ENCODE measurements at regions not wholly inside any gene's neighbourhood (a gene's known extent, or its start where the extent isn't known, plus 50 kb on each side); places are given as distances from the start of the nearest gene placed in this dataset.

GRCh38 chr12:67450441-67450840, 181.3 kb downstream of the CAND1 start:
- DNase-seq = no peak
- Histone ChIP-seq H3K4me2 (no peak overlapping the region), H3K9me2 (ENCODE audit: insufficient read depth) (no peaks in the 10 kb centered on the region), H3F3A (ENCODE audit: insufficient read depth, low read depth) (no peaks in the 10 kb centered on the region), H3K4me3 (no peak overlapping the region), H3K79me2 (ENCODE audit: low read depth) (no peaks in the 10 kb centered on the region), H2AFZ (no peak overlapping the region), H3K9me3 (ENCODE audit: insufficient read depth, low read depth) (peaks cover 6% of the 10 kb centered on the region; the same call in 1 of the 2 replicates), H3K27me3 (ENCODE audit: insufficient read depth, low read depth) (no peaks in the 10 kb centered on the region), H4K20me1 (ENCODE audit: insufficient read depth) (no peaks in the 10 kb centered on the region), H3K27ac (no peak overlapping the region), H3K4me1 (replicated peaks; ENCODE audit: insufficient read depth) (no peaks in the 10 kb centered on the region), H3K36me3 (ENCODE audit: low read depth) (no peaks in the 10 kb centered on the region)
- TF ChIP-seq CTCF (conservative IDR thresholded peaks at IDR 0.05) (no peak), EZH2 (IDR thresholded peaks at IDR 0.05; ENCODE audit: low read depth) (no peak)
- intact Hi-C loops (cut with micrococcal nuclease; ENCODE audit: unreplicated experiment) = no loop called here
- POLR2A ChIA-PET (ENCODE audit: unreplicated experiment) = no interaction called here
- CTCF ChIA-PET = no interaction called here
- BruUV-seq (replicated peaks) = no TSS peak

GRCh38 chr12:67451206-67451605, 182.0 kb downstream of the CAND1 start:
- Histone ChIP-seq H4K20me1 (ENCODE audit: insufficient read depth) (no peaks in the 10 kb centered on the region), H2AFZ (no peak overlapping the region), H3F3A (ENCODE audit: insufficient read depth, low read depth) (no peaks in the 10 kb centered on the region), H3K27ac (no peak overlapping the region), H3K9me2 (ENCODE audit: insufficient read depth) (no peaks in the 10 kb centered on the region), H3K36me3 (ENCODE audit: low read depth) (no peaks in the 10 kb centered on the region), H3K4me2 (no peak overlapping the region), H3K79me2 (ENCODE audit: low read depth) (no peaks in the 10 kb centered on the region), H3K4me1 (replicated peaks; ENCODE audit: insufficient read depth) (0 out of 2 replicates have a peak, but pooled peaks cover 2% of the 10 kb centered on the region), H3K9me3 (ENCODE audit: insufficient read depth, low read depth) (peaks cover 6% of the 10 kb centered on the region; the same call in 1 of the 2 replicates), H3K4me3 (no peak overlapping the region), H3K27me3 (ENCODE audit: insufficient read depth, low read depth) (no peaks in the 10 kb centered on the region)
- DNase-seq = no peak
- ChIA-PET CTCF (interaction anchor here (0.6 kb wide), 1 partner anchor 8 kb away, joined by 3 read pairs; no protein-coding TSS in a partner anchor), POLR2A (ENCODE audit: unreplicated experiment) (no interaction called here)
- BruUV-seq (replicated peaks) = no TSS peak
- TF ChIP-seq EZH2 (IDR thresholded peaks at IDR 0.05; ENCODE audit: low read depth) (no peak), CTCF (conservative IDR thresholded peaks at IDR 0.05) (no peak)
- intact Hi-C loops (cut with micrococcal nuclease; ENCODE audit: unreplicated experiment) = no loop called here

- CTCF ChIA-PET = no interaction called here
- POLR2A ChIA-PET (ENCODE audit: unreplicated experiment) = no interaction called here
- intact Hi-C loops (cut with micrococcal nuclease; ENCODE audit: unreplicated experiment) = no loop called here
Observed at GRCh38 chr12:67452119-67452805, 183.1 kb downstream of the CAND1 start.

More at GRCh38 chr12:67452119-67452805, 183.1 kb downstream of the CAND1 start:
- no peak for DNase-seq
- Histone ChIP-seq H3K27me3 (ENCODE audit: insufficient read depth, low read depth) (no peaks in the 10 kb centered on the region), H4K20me1 (ENCODE audit: insufficient read depth) (no peaks in the 10 kb centered on the region), H3K79me2 (ENCODE audit: low read depth) (no peaks in the 10 kb centered on the region), H3K4me3 (no peak overlapping the region), H3K4me1 (replicated peaks; ENCODE audit: insufficient read depth) (peaks cover 10% of the 10 kb centered on the region; the same call in 1 of the 2 replicates), H3F3A (ENCODE audit: insufficient read depth, low read depth) (no peaks in the 10 kb centered on the region), H3K4me2 (no peak overlapping the region), H3K9me3 (ENCODE audit: insufficient read depth, low read depth) (peaks cover 6% of the 10 kb centered on the region; the same call in 1 of the 2 replicates), H3K36me3 (ENCODE audit: low read depth) (no peaks in the 10 kb centered on the region), H3K9me2 (ENCODE audit: insufficient read depth) (no peaks in the 10 kb centered on the region), H2AFZ (no peak overlapping the region), H3K27ac (no peak overlapping the region)
- TF ChIP-seq CTCF (conservative IDR thresholded peaks at IDR 0.05) = no peak
- no peak for TF ChIP-seq EZH2 (IDR thresholded peaks at IDR 0.05; ENCODE audit: low read depth)
- BruUV-seq (replicated peaks) = no TSS peak
